Coronary artery (tissue), 2 donors: ENCODE measurements at regions not wholly inside any gene's neighbourhood (a gene's known extent, or its start where the extent isn't known, plus 50 kb on each side); places are given as distances from the start of the nearest gene placed in this dataset.

Experiments used
- DNase-seq: peaks from one replicate; pipeline ENCODE4 v3.0.0-alpha.2; 2017; ENCODE audit warnings: low spot score
- H3K27ac ChIP-seq, 2 donors: fragments of 200-600 bp; sonication (generic); one replicate each; pipeline ENCODE4 v1.5.1; 2016 to 2019
- H3K4me3 ChIP-seq: fragments of 200-600 bp; sonication (generic); 2 replicates; pipeline ENCODE4 v1.5.1; 2016; ENCODE audit warnings: mild to moderate bottlenecking, moderate library complexity
- CTCF ChIP-seq: fragments of 200-600 bp; sonication (generic); IDR thresholded peaks from one replicate; pipeline ENCODE4 v1.5.1; 2019; ENCODE audit warnings: antibody characterized with exemption

- Histone ChIP-seq H3K4me3 (no peak overlapping the region), H3K27ac (no peak overlapping the region)
- no peak for DNase-seq
- no peak for TF ChIP-seq CTCF
Measured at GRCh38 chr7:91537260-91538152, 273.3 kb downstream of the FZD1 start.

- no peak for TF ChIP-seq CTCF
- DNase-seq, result no peak
- H3K27ac ChIP-seq, result no peak overlapping the region
- H3K4me3 ChIP-seq, result no peak overlapping the region
Measured at GRCh38 chr7:91541641-91542040, 277.4 kb downstream of the FZD1 start.

- Histone ChIP-seq H3K4me3 (no peak overlapping the region), H3K27ac (no peak overlapping the region)
- no peak for DNase-seq
- no peak for TF ChIP-seq CTCF
Measured at GRCh38 chr7:91543646-91544045, 279.4 kb downstream of the FZD1 start.

- Histone ChIP-seq H3K4me3 (no peak overlapping the region), H3K27ac (no peak overlapping the region)
- no peak for TF ChIP-seq CTCF
- DNase-seq, result no peak
Measured at GRCh38 chr7:91549878-91550277, 285.6 kb downstream of the FZD1 start.

GRCh38 chr7:91550931-91551330 lies 286.7 kb downstream of the FZD1 start:
- DNase-seq, result no peak
- H3K4me3 ChIP-seq, result no peak overlapping the region
- no peak for TF ChIP-seq CTCF
- H3K27ac ChIP-seq, result no peak overlapping the region

- no peak for DNase-seq
- Histone ChIP-seq H3K27ac (no peak overlapping the region), H3K4me3 (no peak overlapping the region)
- TF ChIP-seq CTCF, result no peak
Measured at GRCh38 chr7:91551377-91552175, 287.3 kb downstream of the FZD1 start.
